ENCODE measurements at regions not wholly inside any gene's neighbourhood (a gene's known extent, or its start where the extent isn't known, plus 50 kb on each side); places are given as distances from the start of the nearest gene placed in this dataset.

DNA sequence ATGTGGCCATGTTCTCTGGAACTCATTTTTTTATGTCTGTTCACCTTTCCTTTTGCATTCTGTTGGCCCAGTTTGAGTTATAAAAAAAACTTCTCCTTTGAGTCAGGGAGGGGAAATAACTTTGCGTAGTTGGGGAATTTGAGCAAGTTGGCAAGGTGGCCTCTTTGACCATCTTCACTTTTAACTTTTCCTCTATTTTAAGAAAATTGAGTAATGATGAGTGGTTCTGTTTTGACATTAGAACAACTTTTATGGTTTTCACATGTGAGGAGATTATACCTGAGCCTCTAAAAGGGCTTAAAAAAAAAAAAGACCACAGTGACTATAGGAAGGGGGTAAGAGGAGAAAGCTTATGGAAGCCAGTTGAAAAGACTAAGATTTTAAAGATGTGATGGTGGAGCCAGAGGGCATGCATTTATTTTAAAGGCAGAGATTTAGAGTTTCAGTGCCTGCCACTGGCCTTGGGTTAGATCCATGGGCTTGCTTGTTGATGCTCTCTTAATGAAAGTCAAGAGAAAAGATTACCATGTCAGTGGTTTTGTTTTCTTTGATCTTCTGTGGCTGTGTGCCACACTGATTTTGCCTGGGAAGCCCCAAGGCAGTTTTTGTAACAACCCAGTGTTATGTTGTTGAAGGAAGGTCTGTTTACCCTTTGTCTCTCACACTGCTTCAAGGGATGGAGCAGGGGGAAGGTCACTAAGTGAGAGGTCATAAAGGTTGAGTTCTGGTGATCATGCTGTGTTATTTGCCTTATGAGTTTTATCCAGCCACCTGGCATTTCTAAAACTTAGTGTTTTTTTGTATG is 219.7 kb upstream of the CD180 start (continued):
- TF ChIP-seq MXI1 (IDR thresholded peaks at IDR 0.05; ENCODE audit: low read depth, low read length) (no peak), EED (IDR thresholded peaks at IDR 0.05; ENCODE audit: low read depth) (no peak; the same call in 1 of the 2 replicates), RELA (IDR thresholded peaks at IDR 0.05; ENCODE audit: borderline replicate concordance, partially characterized antibody) (peak; percentile 14), CREB1 (IDR thresholded peaks at IDR 0.05; ENCODE audit: low read depth) (no peak), TCF7 (IDR thresholded peaks at IDR 0.05; ENCODE audit: borderline replicate concordance) (peak; percentile 96), CBFB (IDR thresholded peaks at IDR 0.05; ENCODE audit: low read depth) (peak; percentile 19; the same call in 1 of the 2 replicates), BHLHE40 (IDR thresholded peaks at IDR 0.05; ENCODE audit: borderline replicate concordance in 1 of 2, low read depth in 2 of 2, low read length in 1 of 2) (no peak), TBL1XR1 (IDR thresholded peaks at IDR 0.05; ENCODE audit: low read depth, low read length) (no peak), DPF2 (IDR thresholded peaks at IDR 0.05) (no peak), JUNB (IDR thresholded peaks at IDR 0.05) (peak; percentile 90), RCOR1 (conservative IDR thresholded peaks at IDR 0.05; ENCODE audit: low read depth, low read length) (no peak), EP300 (IDR thresholded peaks at IDR 0.05; ENCODE audit: borderline replicate concordance in 1 of 2, control insufficient read depth in 1 of 2, low read depth in 2 of 2, low read length in 2 of 2) (no peak), FOXK2 (IDR thresholded peaks at IDR 0.05) (no peak), IRF4 (IDR thresholded peaks at IDR 0.05; ENCODE audit: low read depth, low read length) (0 out of 2 replicates have a peak, but pooled peaks have one; percentile 13)

DNA sequence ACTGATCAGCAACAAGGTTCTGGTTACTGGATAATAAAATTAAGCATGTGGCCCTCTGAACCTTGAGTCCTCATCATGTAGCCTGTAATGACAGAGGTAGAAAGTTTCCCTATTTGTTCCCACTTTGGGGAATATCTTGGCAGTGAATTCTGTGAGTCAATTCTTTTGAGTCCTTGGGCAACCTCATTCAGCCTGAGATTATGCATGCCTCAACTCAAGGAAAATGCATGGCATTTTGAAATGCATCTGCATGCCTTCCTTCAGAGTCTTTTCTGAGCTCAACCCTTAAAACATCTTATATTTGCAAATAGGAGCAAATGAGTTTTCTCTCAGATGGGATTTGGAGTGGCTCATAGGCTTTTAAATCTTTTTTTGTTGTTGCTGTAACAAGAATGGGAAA is 218.1 kb upstream of the CD180 start:
- in situ Hi-C loops (cut with MboI) (no loop called here), intact Hi-C loops (cut with micrococcal nuclease; ENCODE audit: unreplicated experiment) (no loop called here)
- no peaks in the 10 kb centered on the region for H4K20me1 ChIP-seq (ENCODE audit: control insufficient read depth, insufficient read depth)
- no peaks in the 10 kb centered on the region for H3K4me1 ChIP-seq (ENCODE audit: control insufficient read depth, insufficient read depth, low read length)
- SMC1A ChIA-PET (ENCODE audit: uncharacterized antibody, unreplicated experiment) = no interaction called here
- H3K27ac ChIP-seq (ENCODE audit: control insufficient read depth, insufficient read depth) = no peak overlapping the region
- H2AFZ ChIP-seq (ENCODE audit: control insufficient read depth, low read depth, low read length) = no peak overlapping the region
- no peak overlapping the region for H3K4me2 ChIP-seq (ENCODE audit: control insufficient read depth, insufficient read depth)
- H3K79me2 ChIP-seq (ENCODE audit: control insufficient read depth, insufficient read depth, low read length) = no peaks in the 10 kb centered on the region
- RAD21 ChIA-PET (ENCODE audit: unreplicated experiment) = no interaction called here
- ATAC-seq (no peak), DNase-seq (ENCODE audit: low read depth, low spot score) (no peak), FAIRE-seq (no peak)
- no peak overlapping the region for H3K9ac ChIP-seq (ENCODE audit: control insufficient read depth, insufficient read depth, low read length)
- TF ChIP-seq MTA3 (IDR thresholded peaks at IDR 0.05; ENCODE audit: borderline replicate concordance, low read length) (no peak), RELA (IDR thresholded peaks at IDR 0.05; ENCODE audit: borderline replicate concordance, partially characterized antibody) (no peak), TCF3 (IDR thresholded peaks at IDR 0.05; ENCODE audit: borderline replicate concordance, insufficient read depth, low read depth, low read length) (no peak), IRF4 (IDR thresholded peaks at IDR 0.05; ENCODE audit: low read depth, low read length) (no peak), WRNIP1 (IDR thresholded peaks at IDR 0.05; ENCODE audit: borderline replicate concordance, low read depth, low read length) (no peak), PML (IDR thresholded peaks at IDR 0.05; ENCODE audit: low read length) (no peak), EZH2 (IDR thresholded peaks at IDR 0.05; ENCODE audit: borderline replicate concordance, control insufficient read depth, low read depth, low read length) (no peak), ASH2L (IDR thresholded peaks at IDR 0.05; ENCODE audit: borderline replicate concordance, low read depth) (no peak), NFYB (IDR thresholded peaks at IDR 0.05; ENCODE audit: insufficient read depth, low read depth, low read length) (no peak), DPF2 (IDR thresholded peaks at IDR 0.05) (no peak)
- TF ChIP-seq, protein P1, sequence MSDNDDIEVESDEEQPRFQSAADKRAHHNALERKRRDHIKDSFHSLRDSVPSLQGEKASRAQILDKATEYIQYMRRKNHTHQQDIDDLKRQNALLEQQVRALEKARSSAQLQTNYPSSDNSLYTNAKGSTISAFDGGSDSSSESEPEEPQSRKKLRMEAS (IDR thresholded peaks at IDR 0.05; ENCODE audit: low read depth, low read length) = no peak
- CTCF ChIA-PET = no interaction called here
- POLR2A ChIA-PET = no interaction called here
- H3K4me3 ChIP-seq = no peak overlapping the region
- no peaks in the 10 kb centered on the region for H3K9me3 ChIP-seq (replicated peaks; ENCODE audit: control insufficient read depth, insufficient read depth, low read length)
- no peaks in the 10 kb centered on the region for H3K27me3 ChIP-seq (replicated peaks in 1 of 2; ENCODE audit: control insufficient read depth in 2 of 2, insufficient read depth in 2 of 2, low read length in 1 of 2)
- no peaks in the 10 kb centered on the region for H3K36me3 ChIP-seq (ENCODE audit: control insufficient read depth in 2 of 2, insufficient read depth in 2 of 2, low read length in 1 of 2)
- no TSS peak for BruUV-seq (replicated peaks)
